Lung (tissue), 11 donors: ENCODE measurements at regions not wholly inside any gene's neighbourhood (a gene's known extent, or its start where the extent isn't known, plus 50 kb on each side); places are given as distances from the start of the nearest gene placed in this dataset.

ENCODE experiments used
- ATAC-seq: fragments of 200-7000 bp; cut with Tn5 transposase; one replicate; pipeline ENCODE4 v1.9.1; 2020; ENCODE audit warnings: moderate number of reproducible peaks; ENCODE audit not compliant: insufficient read depth, low FRiP score
- DNase-seq, 3 donors: peaks; one replicate each; pipeline ENCODE4 v3.0.0-alpha.2; 2013 to 2017
- H3K27ac ChIP-seq, 2 donors: one replicate each; pipeline ENCODE4 v1.5.1; 2013; ENCODE audit warnings: mild to moderate bottlenecking in 2 of 2, moderate library complexity in 2 of 2, control low read depth in 1 of 2, inconsistent platforms in 1 of 2, low read depth in 1 of 2, low read length in 1 of 2
- H3K27me3 ChIP-seq, 3 donors: one replicate each; pipeline ENCODE4 v1.5.1; 2013; ENCODE audit warnings: low read length in 2 of 3; ENCODE audit not compliant: control insufficient read depth in 3 of 3, insufficient read depth in 3 of 3
- H3K36me3 ChIP-seq, 4 donors: one replicate each; pipeline ENCODE4 v1.5.1; 2013; ENCODE audit warnings: low read length in 4 of 4, mild to moderate bottlenecking in 1 of 4, moderate library complexity in 1 of 4; ENCODE audit not compliant: control insufficient read depth in 4 of 4, insufficient read depth in 4 of 4
- H3K4me1 ChIP-seq, 5 donors: one replicate each; pipeline ENCODE4 v1.5.1; 2013; ENCODE audit warnings: low read length in 5 of 5, mild to moderate bottlenecking in 2 of 5, moderate library complexity in 1 of 5; ENCODE audit not compliant: control insufficient read depth in 5 of 5, insufficient read depth in 5 of 5
- H3K4me3 ChIP-seq: one replicate; pipeline ENCODE4 v1.5.1; 2013; ENCODE audit warnings: mild to moderate bottlenecking, control low read depth, moderate library complexity
- H3K9ac ChIP-seq, 2 donors: one replicate each; pipeline ENCODE4 v1.5.1; 2013; ENCODE audit warnings: low read length in 2 of 2, control low read depth in 1 of 2; ENCODE audit not compliant: insufficient read depth in 1 of 2
- H3K9me3 ChIP-seq, 4 donors: one replicate each; pipeline ENCODE4 v1.5.1; 2013; ENCODE audit warnings: low read length in 3 of 4, mild to moderate bottlenecking in 1 of 4, moderate library complexity in 1 of 4; ENCODE audit not compliant: control insufficient read depth in 4 of 4, insufficient read depth in 3 of 4
- CTCF ChIP-seq: IDR thresholded peaks from 2 replicates; pipeline ENCODE4 v1.5.1; 2012; ENCODE audit warnings: mild to moderate bottlenecking; ENCODE audit errors: control extremely low read depth, extremely low read depth
- WGBS, 2 donors: extraction: QIAGEN DNeasy Blood & Tissue Kit; methylation state at CpG; one replicate each; pipeline ENCODE4 v1.1.7; 2013; 5-methylcytosine and 5-hydroxymethylcytosine counted together
- donor health status: control.
- donor health status: control.
- donor health status: Bipolar disorder and iron deficiency.
- donor health status: healthy.
- donor health status: DM: yes; HTN: yes; CAD: no.

GRCh38 chr5:35487233-35488025 is 130.2 kb upstream of the SPEF2 start:
- Histone ChIP-seq H3K36me3 (no peaks in the 10 kb centered on the region), H3K9me3 (no peaks in the 10 kb centered on the region), H3K27ac (no peak overlapping the region), H3K4me1 (peaks cover 0 to 35% (median 14%) of the 10 kb centered on the region in 5 donors), H3K9ac (no peak overlapping the region), H3K27me3 (no peaks in the 10 kb centered on the region), H3K4me3 (no peak overlapping the region)
- DNase-seq: peak; percentile 21 to 69 (median 63)
- 72 to 73% methylated on average over 5 of the region's 5 CpGs for WGBS, 2 donors
- no peak for TF ChIP-seq CTCF
- no peak for ATAC-seq

- no peaks in the 10 kb centered on the region for H3K9me3 ChIP-seq
- TF ChIP-seq CTCF: no peak
- no peak overlapping the region for H3K27ac ChIP-seq
- no peak for DNase-seq
- ATAC-seq: no peak
- H3K9ac ChIP-seq: no peak overlapping the region
- H3K4me1 ChIP-seq: peaks cover 0 to 38% (median 14%) of the 10 kb centered on the region in 5 donors
- no peaks in the 10 kb centered on the region for H3K27me3 ChIP-seq
- no peak overlapping the region for H3K4me3 ChIP-seq
- H3K36me3 ChIP-seq: no peaks in the 10 kb centered on the region
Measured at GRCh38 chr5:35485487-35485886, 132.2 kb upstream of the SPEF2 start.

- DNase-seq: peak in 1 of 3 donors; percentile 16
- no peak for ATAC-seq
- Histone ChIP-seq H3K27me3 (no peaks in the 10 kb centered on the region), H3K27ac (no peak overlapping the region), H3K4me1 (peaks cover 0 to 40% (median 14%) of the 10 kb centered on the region in 5 donors), H3K36me3 (no peaks in the 10 kb centered on the region), H3K4me3 (no peak overlapping the region), H3K9ac (no peak overlapping the region), H3K9me3 (no peaks in the 10 kb centered on the region)
- TF ChIP-seq CTCF: no peak
Measured at GRCh38 chr5:35484241-35484640, 133.4 kb upstream of the SPEF2 start.

GRCh38 chr5:35483780-35484179 is 133.9 kb upstream of the SPEF2 start:
- H3K9me3 ChIP-seq: no peaks in the 10 kb centered on the region
- 17 to 27% methylated on average over 2 of the region's 2 CpGs for WGBS, 2 donors

More at GRCh38 chr5:35483780-35484179, 133.9 kb upstream of the SPEF2 start:
- no peaks in the 10 kb centered on the region for H3K36me3 ChIP-seq
- ATAC-seq: no peak
- no peak for TF ChIP-seq CTCF
- H3K4me1 ChIP-seq: peaks cover 0 to 41% (median 14%) of the 10 kb centered on the region in 5 donors
- H3K9ac ChIP-seq: no peak overlapping the region
- H3K27ac ChIP-seq: no peak overlapping the region
- no peak overlapping the region for H3K4me3 ChIP-seq
- peak in 2 of 3 donors; percentile 55 to 62 for DNase-seq
- no peaks in the 10 kb centered on the region for H3K27me3 ChIP-seq
